HL-60 (cell line): ENCODE measurements at regions not wholly inside any gene's neighbourhood (a gene's known extent, or its start where the extent isn't known, plus 50 kb on each side); places are given as distances from the start of the nearest gene placed in this dataset.

Experiments used
- POLR2AphosphoS5 ChIP-seq: IDR thresholded peaks from 2 replicates; pipeline ENCODE4 v1.6.1; 2012; ENCODE audit warnings: low read depth
- SPI1 ChIP-seq: IDR thresholded peaks from 2 replicates; pipeline ENCODE4 v1.6.1; 2012; ENCODE audit warnings: low read depth, mild to moderate bottlenecking, borderline replicate concordance
- TF ChIP-seq, protein P1 (sequence below): IDR thresholded peaks from one replicate; pipeline ENCODE4 v1.5.1; 2011; ENCODE audit warnings: low read length, control low read depth, inconsistent platforms; ENCODE audit not compliant: insufficient read depth

DNA sequence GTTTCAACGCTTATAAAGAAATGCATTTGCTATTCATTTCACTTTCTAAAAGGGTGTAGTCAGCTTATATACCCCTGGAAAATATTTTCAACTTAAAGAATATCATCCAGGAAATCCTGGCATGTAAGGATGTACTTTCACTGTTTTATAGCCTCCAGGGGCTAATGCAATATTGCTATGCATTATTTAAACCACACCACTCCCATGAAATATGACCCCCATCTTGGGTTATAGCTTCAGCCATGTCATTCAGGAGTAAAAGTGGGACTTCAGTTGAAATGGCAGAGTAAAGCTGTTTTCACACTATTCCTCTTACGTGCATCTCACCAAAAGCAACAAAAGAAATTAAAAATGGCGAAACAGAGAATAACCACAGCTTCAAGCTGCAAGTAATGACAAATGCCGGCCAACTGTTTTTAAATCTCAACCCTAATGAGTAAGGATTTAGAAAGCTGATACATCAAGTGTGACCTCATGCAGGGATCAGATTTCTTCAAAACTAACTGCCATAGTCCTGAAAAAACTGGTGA, 84.5 kb downstream of the COL6A6 start:
- TF ChIP-seq POLR2AphosphoS5 (no peak), SPI1 (no peak)
- TF ChIP-seq, protein P1, sequence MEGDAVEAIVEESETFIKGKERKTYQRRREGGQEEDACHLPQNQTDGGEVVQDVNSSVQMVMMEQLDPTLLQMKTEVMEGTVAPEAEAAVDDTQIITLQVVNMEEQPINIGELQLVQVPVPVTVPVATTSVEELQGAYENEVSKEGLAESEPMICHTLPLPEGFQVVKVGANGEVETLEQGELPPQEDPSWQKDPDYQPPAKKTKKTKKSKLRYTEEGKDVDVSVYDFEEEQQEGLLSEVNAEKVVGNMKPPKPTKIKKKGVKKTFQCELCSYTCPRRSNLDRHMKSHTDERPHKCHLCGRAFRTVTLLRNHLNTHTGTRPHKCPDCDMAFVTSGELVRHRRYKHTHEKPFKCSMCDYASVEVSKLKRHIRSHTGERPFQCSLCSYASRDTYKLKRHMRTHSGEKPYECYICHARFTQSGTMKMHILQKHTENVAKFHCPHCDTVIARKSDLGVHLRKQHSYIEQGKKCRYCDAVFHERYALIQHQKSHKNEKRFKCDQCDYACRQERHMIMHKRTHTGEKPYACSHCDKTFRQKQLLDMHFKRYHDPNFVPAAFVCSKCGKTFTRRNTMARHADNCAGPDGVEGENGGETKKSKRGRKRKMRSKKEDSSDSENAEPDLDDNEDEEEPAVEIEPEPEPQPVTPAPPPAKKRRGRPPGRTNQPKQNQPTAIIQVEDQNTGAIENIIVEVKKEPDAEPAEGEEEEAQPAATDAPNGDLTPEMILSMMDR: no peak
